Vagina (tissue), 2 donors: ENCODE measurements at regions not wholly inside any gene's neighbourhood (a gene's known extent, or its start where the extent isn't known, plus 50 kb on each side); places are given as distances from the start of the nearest gene placed in this dataset.

Experiments
- DNase-seq, 2 donors: peaks; one replicate each; pipeline ENCODE4 v3.0.0-alpha.2; 2017; ENCODE audit errors: extremely low spot score in 2 of 2
- H3K27ac ChIP-seq: fragments of 200-600 bp; sonication (generic); one replicate; pipeline ENCODE4 v1.5.1; 2019
- H3K27me3 ChIP-seq: fragments of 200-600 bp; sonication (generic); one replicate; pipeline ENCODE4 v1.5.1; 2019
- H3K36me3 ChIP-seq, 2 donors: fragments of 200-600 bp; sonication (generic); one replicate each; pipeline ENCODE4 v1.5.1; 2017 to 2019
- H3K4me1 ChIP-seq: fragments of 200-600 bp; sonication (generic); one replicate; pipeline ENCODE4 v1.5.1; 2019
- H3K4me3 ChIP-seq, 2 donors: fragments of 200-600 bp; sonication (generic); 1 replicate in 1 of 2; 2 replicates in 1 of 2; pipeline ENCODE4 v1.5.1; 2016 to 2019
- H3K9me3 ChIP-seq: fragments of 200-600 bp; sonication (generic); one replicate; pipeline ENCODE4 v1.5.1; 2019
- POLR2A ChIP-seq, 2 donors: fragments of 450-650 bp; IDR thresholded peaks; one replicate each; pipeline ENCODE4 v1.6.1; 2017; ENCODE audit warnings: antibody characterized with exemption in 2 of 2, mild to moderate bottlenecking in 2 of 2, moderate library complexity in 2 of 2
- POLR2AphosphoS5 ChIP-seq, 2 donors: sonication (generic); formaldehyde crosslinking; IDR thresholded peaks; one replicate each; pipeline ENCODE4 v1.9.0; 2017; ENCODE audit warnings: antibody characterized with exemption in 2 of 2, mild to moderate bottlenecking in 2 of 2, low read depth in 1 of 2; ENCODE audit not compliant: insufficient read depth in 1 of 2
- intact Hi-C: fragments of 100-400 bp; cut with DNase I; formaldehyde crosslinking; loops from one replicate; pipeline ENCODE4 v1.15.1; 2023
- TF ChIP-seq, protein P1 (sequence below), 3 experiments: fragments of 450-650 bp in 2 of 3; fragments of 200-600 bp in 1 of 3; sonication (generic) in 1 of 3; IDR thresholded peaks; one replicate each; pipeline ENCODE4 v1.5.1; 2017 to 2019; ENCODE audit warnings: antibody characterized with exemption in 3 of 3, mild to moderate bottlenecking in 2 of 3, moderate library complexity in 2 of 3

DNA sequence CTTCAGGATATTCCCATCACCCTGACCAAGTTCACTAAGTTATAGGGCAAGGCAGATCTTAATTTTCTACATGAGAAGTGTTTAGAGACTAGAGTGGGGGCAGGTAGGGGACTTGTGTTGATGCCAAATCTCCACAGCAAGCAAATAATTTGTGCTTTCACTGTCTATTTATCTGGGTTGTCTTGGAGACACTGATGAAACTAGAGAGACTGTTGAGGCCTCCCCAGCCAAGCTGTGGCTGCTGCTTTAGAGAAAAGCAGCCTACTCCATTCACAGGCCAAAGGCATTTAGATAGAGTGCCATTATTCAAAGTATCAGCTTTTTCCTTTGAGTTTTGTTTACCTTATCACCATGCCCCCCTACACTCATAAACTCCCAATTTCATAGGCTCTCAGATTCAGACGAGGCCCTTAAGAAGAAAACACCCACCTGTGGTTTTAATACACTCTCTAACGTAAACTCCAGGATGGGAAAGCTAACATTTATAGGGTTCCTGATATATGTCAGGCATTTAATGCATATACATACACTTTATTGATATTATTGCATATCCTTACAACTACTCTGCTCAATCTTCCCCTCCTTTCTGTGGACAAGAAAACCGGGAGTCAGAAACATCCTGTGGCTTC, 130.4 kb upstream of the FOXB1 start:
- Histone ChIP-seq H3K27me3 (no peaks in the 10 kb centered on the region), H3K4me3 (no peak overlapping the region), H3K36me3 (no peaks in the 10 kb centered on the region), H3K27ac (no peak overlapping the region), H3K4me1 (no peaks in the 10 kb centered on the region), H3K9me3 (no peaks in the 10 kb centered on the region)
- no peak for TF ChIP-seq POLR2AphosphoS5 (IDR thresholded peaks at IDR 0.05; ENCODE audit: insufficient read depth in 1 of 2, low read depth in 1 of 2)
- TF ChIP-seq POLR2A (IDR thresholded peaks at IDR 0.05) = no peak
- TF ChIP-seq, protein P1, sequence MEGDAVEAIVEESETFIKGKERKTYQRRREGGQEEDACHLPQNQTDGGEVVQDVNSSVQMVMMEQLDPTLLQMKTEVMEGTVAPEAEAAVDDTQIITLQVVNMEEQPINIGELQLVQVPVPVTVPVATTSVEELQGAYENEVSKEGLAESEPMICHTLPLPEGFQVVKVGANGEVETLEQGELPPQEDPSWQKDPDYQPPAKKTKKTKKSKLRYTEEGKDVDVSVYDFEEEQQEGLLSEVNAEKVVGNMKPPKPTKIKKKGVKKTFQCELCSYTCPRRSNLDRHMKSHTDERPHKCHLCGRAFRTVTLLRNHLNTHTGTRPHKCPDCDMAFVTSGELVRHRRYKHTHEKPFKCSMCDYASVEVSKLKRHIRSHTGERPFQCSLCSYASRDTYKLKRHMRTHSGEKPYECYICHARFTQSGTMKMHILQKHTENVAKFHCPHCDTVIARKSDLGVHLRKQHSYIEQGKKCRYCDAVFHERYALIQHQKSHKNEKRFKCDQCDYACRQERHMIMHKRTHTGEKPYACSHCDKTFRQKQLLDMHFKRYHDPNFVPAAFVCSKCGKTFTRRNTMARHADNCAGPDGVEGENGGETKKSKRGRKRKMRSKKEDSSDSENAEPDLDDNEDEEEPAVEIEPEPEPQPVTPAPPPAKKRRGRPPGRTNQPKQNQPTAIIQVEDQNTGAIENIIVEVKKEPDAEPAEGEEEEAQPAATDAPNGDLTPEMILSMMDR (IDR thresholded peaks at IDR 0.05) = no peak
- intact Hi-C loops = no loop called here
- no peak for DNase-seq

DNA sequence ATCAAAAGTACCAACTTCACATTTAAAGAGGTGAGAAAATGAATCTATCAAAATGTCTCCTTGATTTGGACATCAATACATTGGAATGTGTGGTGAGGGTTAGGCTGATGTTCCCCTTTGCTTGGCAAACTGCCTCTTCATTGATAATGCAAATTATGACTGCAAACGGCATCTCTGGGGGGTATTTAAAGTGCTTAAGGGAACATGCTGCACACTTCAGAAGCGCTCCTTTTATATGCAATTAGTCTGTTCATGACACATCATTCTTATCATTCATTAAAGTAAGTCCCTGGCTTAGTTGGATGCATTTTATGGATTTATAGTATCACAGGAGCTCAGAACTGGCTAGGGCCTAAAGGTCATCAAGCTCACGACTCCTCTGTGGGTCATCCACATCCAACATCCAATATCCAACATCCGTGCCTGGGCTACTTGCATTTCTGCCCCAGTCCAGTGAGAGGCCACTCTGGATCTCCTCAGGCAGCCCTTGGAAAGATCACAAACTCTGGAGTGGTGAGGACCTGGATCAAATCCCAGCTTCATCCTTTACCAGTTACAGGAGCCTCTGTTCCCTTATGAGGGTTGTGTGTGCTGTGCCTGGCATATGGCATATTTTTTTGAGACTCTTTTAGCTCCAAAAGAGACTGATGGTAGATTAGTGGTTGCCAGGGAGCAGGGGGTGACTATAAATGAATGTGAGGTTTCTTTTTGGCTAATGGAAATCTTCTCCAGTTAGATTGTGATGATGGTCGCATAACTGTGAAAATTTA, 136.8 kb upstream of the FOXB1 start:
- TF ChIP-seq, protein P1 (IDR thresholded peaks at IDR 0.05) = no peak
- TF ChIP-seq POLR2A (IDR thresholded peaks at IDR 0.05) (no peak), POLR2AphosphoS5 (IDR thresholded peaks at IDR 0.05; ENCODE audit: insufficient read depth in 1 of 2, low read depth in 1 of 2) (no peak)
- intact Hi-C loops = no loop called here
- no peak overlapping the region for H3K27ac ChIP-seq

DNA sequence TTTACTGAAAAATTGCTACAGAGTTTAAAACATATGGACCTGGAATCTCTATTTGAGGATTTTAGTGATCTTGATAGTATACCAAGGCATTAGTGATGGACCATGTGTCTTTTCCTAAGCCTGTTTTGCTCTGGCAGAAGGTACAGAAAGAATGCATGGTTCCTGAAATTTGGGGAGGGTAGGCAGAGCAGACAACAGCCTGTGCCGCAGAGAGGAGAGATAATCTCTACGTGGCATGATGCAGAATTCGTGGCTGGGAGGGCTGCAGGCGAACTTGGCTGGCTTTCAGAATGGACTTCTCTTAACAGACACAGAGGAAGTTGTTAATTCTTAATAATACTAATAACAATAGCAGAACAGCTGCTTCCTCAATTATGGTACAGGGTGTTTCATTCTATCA, 137.5 kb upstream of the FOXB1 start:
- no peak overlapping the region for H3K4me3 ChIP-seq
- H3K27ac ChIP-seq = no peak overlapping the region
- H3K36me3 ChIP-seq = no peaks in the 10 kb centered on the region
- intact Hi-C loops = no loop called here
- no peaks in the 10 kb centered on the region for H3K4me1 ChIP-seq
- no peaks in the 10 kb centered on the region for H3K27me3 ChIP-seq
- no peak for DNase-seq
- no peaks in the 10 kb centered on the region for H3K9me3 ChIP-seq
- TF ChIP-seq POLR2A (IDR thresholded peaks at IDR 0.05) = no peak
- TF ChIP-seq, protein P1 (IDR thresholded peaks at IDR 0.05) = no peak
- TF ChIP-seq POLR2AphosphoS5 (IDR thresholded peaks at IDR 0.05; ENCODE audit: insufficient read depth in 1 of 2, low read depth in 1 of 2) = no peak

More for the DNA sequence above, 136.8 kb upstream of the FOXB1 start:
- no peaks in the 10 kb centered on the region for H3K36me3 ChIP-seq
- no peak overlapping the region for H3K4me3 ChIP-seq
- no peaks in the 10 kb centered on the region for H3K9me3 ChIP-seq
- no peak for DNase-seq
- H3K4me1 ChIP-seq = no peaks in the 10 kb centered on the region
- H3K27me3 ChIP-seq = no peaks in the 10 kb centered on the region

DNA sequence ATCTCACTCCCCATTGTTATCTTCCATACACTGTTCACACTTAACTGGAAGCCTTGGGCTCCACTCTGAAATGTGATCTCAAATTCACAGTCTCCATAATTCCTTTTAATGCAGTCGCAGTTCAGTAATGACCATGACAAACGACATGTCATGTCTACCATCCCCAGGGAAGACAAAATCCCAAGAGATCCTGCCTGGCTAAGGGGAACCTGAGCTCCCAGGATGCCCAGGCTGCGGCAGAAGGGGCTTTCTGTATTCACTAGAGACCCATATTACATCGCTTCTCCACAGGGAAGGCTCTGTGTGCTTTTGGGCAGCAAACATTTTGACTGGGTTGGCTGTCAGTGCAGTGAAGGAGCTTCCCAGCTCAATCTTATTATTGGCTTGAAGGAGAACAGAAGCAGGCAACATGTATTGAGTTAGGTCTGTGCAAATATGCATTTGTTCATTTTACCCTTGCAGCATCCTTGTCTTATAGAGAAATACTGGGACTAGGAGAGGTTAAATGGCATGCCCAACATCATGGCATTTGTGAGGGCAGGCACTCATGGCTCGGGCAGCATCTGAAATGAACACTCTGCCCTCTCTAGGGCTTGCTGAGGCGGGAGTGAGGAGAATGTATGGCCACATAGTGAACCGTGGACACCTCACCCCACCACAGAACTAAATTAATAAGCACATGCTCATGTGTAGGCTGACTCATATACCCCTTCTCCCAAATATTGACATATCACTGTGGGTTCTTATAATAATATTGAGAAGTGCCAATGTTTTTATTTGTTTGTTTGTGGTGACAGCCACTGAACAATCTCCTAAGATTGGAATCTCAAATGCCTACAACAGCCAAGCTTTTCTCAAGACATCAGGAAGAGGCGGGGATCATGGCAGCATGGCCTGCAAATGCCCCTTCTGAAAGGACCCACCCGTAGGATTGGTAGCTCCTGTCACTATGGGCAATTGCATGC, 141.6 kb upstream of the FOXB1 start:
- H3K9me3 ChIP-seq = no peaks in the 10 kb centered on the region
- intact Hi-C loops = no loop called here
- no peaks in the 10 kb centered on the region for H3K27me3 ChIP-seq
- H3K36me3 ChIP-seq = no peaks in the 10 kb centered on the region
- no peak for DNase-seq
- H3K4me3 ChIP-seq = no peak overlapping the region
- no peak for TF ChIP-seq POLR2AphosphoS5 (IDR thresholded peaks at IDR 0.05; ENCODE audit: insufficient read depth in 1 of 2, low read depth in 1 of 2)
- TF ChIP-seq POLR2A (IDR thresholded peaks at IDR 0.05) = no peak
- TF ChIP-seq, protein P1 (IDR thresholded peaks at IDR 0.05) = no peak
- H3K27ac ChIP-seq = no peak overlapping the region
- no peaks in the 10 kb centered on the region for H3K4me1 ChIP-seq
